ENCODE measurements at regions not wholly inside any gene's neighbourhood (a gene's known extent, or its start where the extent isn't known, plus 50 kb on each side); places are given as distances from the start of the nearest gene placed in this dataset.

GRCh38 chr2:168357797-168358472, 98.1 kb upstream of the CERS6 start:
- TF ChIP-seq CTCF (IDR thresholded peaks at IDR 0.05) (no peak), TCF7L2 (IDR thresholded peaks at IDR 0.05; ENCODE audit: low read depth, low read length) (no peak), REST (IDR thresholded peaks at IDR 0.05; ENCODE audit: insufficient read depth in 1 of 2, low read depth in 2 of 2, low read length in 1 of 2) (no peak), POLR2AphosphoS5 (IDR thresholded peaks at IDR 0.05; ENCODE audit: low read depth, low read length) (no peak)

All from Panc1 (cell line).